ENCODE measurements at regions not wholly inside any gene's neighbourhood (a gene's known extent, or its start where the extent isn't known, plus 50 kb on each side); places are given as distances from the start of the nearest gene placed in this dataset.
"Not testable (repeated sequence)": the region's sequence is repeated elsewhere in the genome, so short reads cannot be mapped to it uniquely, and the experiment has no call there.

GRCh38 chr19:29048873-29049272, 164.1 kb downstream of the UQCRFS1 start:
- H3K4me1 Mint-ChIP-seq (ENCODE audit: low read depth): no peaks in the 10 kb centered on the region
- peaks cover 4% of the 10 kb centered on the region for H3K27me3 Mint-ChIP-seq
- H3K9me3 Mint-ChIP-seq (ENCODE audit: low read depth): no peaks in the 10 kb centered on the region
- no peaks in the 10 kb centered on the region for H3K36me3 Mint-ChIP-seq
- H3K4me3 Mint-ChIP-seq: no peak overlapping the region
- H3K27ac Mint-ChIP-seq: no peak overlapping the region

DNA sequence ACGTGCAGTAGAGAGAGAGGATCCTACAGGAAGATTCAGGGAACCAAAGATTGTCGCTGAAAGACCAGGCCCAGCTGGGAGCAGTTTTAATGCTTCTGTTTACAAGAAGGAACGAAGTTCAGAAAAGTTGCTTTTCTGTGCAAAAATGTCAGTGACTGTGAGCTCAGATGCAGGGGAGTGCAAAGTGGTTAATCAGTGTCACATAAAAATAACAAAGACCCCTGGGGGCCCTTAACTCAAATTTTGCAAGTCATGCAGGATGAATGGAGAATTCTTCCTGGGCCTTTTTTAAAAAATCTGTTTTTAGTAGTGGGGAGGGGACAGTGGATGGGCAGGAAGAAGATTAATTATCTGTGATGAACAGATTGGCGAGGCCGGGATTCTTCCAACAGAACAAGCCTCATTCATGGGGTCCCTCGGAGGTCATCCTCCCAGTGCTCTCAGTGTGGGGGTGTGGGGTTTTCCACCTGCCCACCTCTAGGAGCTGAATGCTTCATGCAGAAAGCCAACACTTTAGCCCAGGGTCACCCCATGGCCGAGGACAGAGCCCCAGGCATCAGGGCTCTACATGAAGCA, 167.2 kb downstream of the UQCRFS1 start:
- Mint-ChIP-seq H3K4me1 (ENCODE audit: low read depth) (no peaks in the 10 kb centered on the region), H3K27me3 (peaks cover 8% of the 10 kb centered on the region)

DNA sequence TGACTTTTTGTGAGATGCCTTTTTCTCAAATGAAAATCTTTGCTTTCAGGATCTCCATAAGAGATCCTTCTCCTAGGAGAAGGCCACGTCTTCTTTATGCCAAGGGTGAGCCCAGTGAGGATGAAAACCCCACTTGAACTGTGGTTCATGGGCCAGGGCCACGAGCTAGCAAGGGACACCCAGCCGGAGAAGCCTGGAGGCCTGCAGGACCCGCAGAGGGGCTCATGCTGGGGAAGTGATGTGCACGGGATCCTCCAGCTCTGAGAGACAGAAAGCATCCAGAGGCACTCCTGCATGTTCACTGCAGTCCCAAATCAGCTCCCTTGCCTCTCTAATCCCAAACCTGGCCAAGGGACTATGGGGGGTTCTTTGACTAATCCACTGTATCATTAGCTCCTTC, 168.9 kb downstream of the UQCRFS1 start:
- Mint-ChIP-seq H3K4me1 (ENCODE audit: low read depth) (no peaks in the 10 kb centered on the region), H3K27me3 (peaks cover 8% of the 10 kb centered on the region), H3K27ac (no peak overlapping the region), H3K9me3 (ENCODE audit: low read depth) (no peaks in the 10 kb centered on the region), H3K36me3 (no peaks in the 10 kb centered on the region), H3K4me3 (no peak overlapping the region)

More for the DNA sequence above, 167.2 kb downstream of the UQCRFS1 start:
- H3K27ac Mint-ChIP-seq: no peak overlapping the region
- no peak overlapping the region for H3K4me3 Mint-ChIP-seq
- no peaks in the 10 kb centered on the region for H3K9me3 Mint-ChIP-seq (ENCODE audit: low read depth)
- no peaks in the 10 kb centered on the region for H3K36me3 Mint-ChIP-seq

DNA sequence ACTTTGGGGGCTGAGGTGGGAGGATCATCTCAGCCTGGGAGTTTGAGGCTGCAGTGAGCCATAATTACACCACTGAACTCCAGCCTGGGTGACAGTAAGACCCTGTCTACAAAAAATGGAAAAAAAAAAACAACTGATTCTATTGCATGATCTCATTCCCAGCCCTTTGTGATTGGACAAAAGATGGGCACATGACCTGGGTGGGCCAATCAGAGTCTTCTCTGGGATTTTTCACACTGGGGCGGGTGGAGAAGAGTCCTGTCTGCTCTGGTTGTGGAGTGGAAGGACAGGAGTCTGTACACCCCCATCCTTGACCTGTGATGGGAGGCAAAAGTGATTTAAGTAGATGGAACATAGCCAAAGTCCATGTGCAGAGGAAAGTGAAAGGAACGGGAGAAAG, 170.5 kb downstream of the UQCRFS1 start:
- Mint-ChIP-seq H3K4me1 (ENCODE audit: low read depth) (no peaks in the 10 kb centered on the region), H3K27ac (no peak overlapping the region), H3K36me3 (no peaks in the 10 kb centered on the region), H3K9me3 (ENCODE audit: low read depth) (no peaks in the 10 kb centered on the region), H3K27me3 (peaks cover 8% of the 10 kb centered on the region), H3K4me3 (no peak overlapping the region)

GRCh38 chr19:29040951-29041350, 172.0 kb downstream of the UQCRFS1 start:
- Mint-ChIP-seq H3K4me3 (no peak overlapping the region), H3K27me3 (peaks cover 7% of the 10 kb centered on the region), H3K4me1 (ENCODE audit: low read depth) (no peaks in the 10 kb centered on the region), H3K9me3 (ENCODE audit: low read depth) (no peaks in the 10 kb centered on the region), H3K27ac (no peak overlapping the region), H3K36me3 (no peaks in the 10 kb centered on the region)

GRCh38 chr19:29040292-29040691, 172.7 kb downstream of the UQCRFS1 start:
- H3K27ac Mint-ChIP-seq: no peak overlapping the region
- H3K27me3 Mint-ChIP-seq: peaks cover 7% of the 10 kb centered on the region
- H3K4me3 Mint-ChIP-seq: no peak overlapping the region
- no peaks in the 10 kb centered on the region for H3K4me1 Mint-ChIP-seq (ENCODE audit: low read depth)
- H3K9me3 Mint-ChIP-seq (ENCODE audit: low read depth): no peaks in the 10 kb centered on the region
- no peaks in the 10 kb centered on the region for H3K36me3 Mint-ChIP-seq

DNA sequence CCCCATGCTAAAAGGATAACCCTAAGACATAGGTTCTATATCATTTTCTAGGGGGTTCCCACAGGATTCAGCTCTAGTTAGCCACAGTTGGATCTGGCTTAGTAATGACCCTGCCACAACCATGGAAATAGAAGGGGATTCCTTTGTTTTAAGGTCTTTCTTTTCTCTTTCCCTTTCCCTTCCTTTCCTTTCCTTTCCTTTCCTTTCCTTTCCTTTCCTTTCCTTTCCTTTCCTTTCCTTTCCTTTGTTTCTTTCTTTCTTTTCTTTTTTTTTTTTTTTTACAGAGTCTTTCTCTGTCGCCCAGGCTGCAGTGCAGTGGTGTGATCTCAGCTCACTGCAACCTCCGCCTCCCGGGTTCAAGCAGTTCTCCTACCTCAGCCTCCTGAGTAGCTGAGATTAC, 173.9 kb downstream of the UQCRFS1 start:
- not testable (repeated sequence) for H3K27ac Mint-ChIP-seq; H3K9me3 Mint-ChIP-seq (ENCODE audit: low read depth); H3K4me1 Mint-ChIP-seq (ENCODE audit: low read depth); H3K4me3 Mint-ChIP-seq; H3K36me3 Mint-ChIP-seq; H3K27me3 Mint-ChIP-seq

GRCh38 chr19:29031216-29031615, 181.7 kb downstream of the UQCRFS1 start:
- H3K4me1 Mint-ChIP-seq (ENCODE audit: low read depth): no peaks in the 10 kb centered on the region
- no peaks in the 10 kb centered on the region for H3K9me3 Mint-ChIP-seq (ENCODE audit: low read depth)
- H3K36me3 Mint-ChIP-seq: no peaks in the 10 kb centered on the region
- no peak overlapping the region for H3K27ac Mint-ChIP-seq
- peaks cover 2% of the 10 kb centered on the region for H3K27me3 Mint-ChIP-seq
- H3K4me3 Mint-ChIP-seq: no peak overlapping the region

GRCh38 chr19:29029268-29029958, 183.5 kb downstream of the UQCRFS1 start:
- Mint-ChIP-seq H3K4me3 (no peak overlapping the region), H3K27me3 (peaks cover 2% of the 10 kb centered on the region), H3K4me1 (ENCODE audit: low read depth) (no peaks in the 10 kb centered on the region), H3K9me3 (ENCODE audit: low read depth) (no peaks in the 10 kb centered on the region), H3K36me3 (no peaks in the 10 kb centered on the region), H3K27ac (no peak overlapping the region)

- no peak overlapping the region for H3K4me3 Mint-ChIP-seq
- no peaks in the 10 kb centered on the region for H3K4me1 Mint-ChIP-seq (ENCODE audit: low read depth)
- peaks cover 2% of the 10 kb centered on the region for H3K27me3 Mint-ChIP-seq
These were observed 190.4 kb downstream of the UQCRFS1 start for GRCh38 chr19:29022599-29022998.

GRCh38 chr19:29022165-29022564, 190.8 kb downstream of the UQCRFS1 start:
- peaks cover 2% of the 10 kb centered on the region for H3K27me3 Mint-ChIP-seq
- no peaks in the 10 kb centered on the region for H3K9me3 Mint-ChIP-seq (ENCODE audit: low read depth)
- no peak overlapping the region for H3K27ac Mint-ChIP-seq
- H3K4me1 Mint-ChIP-seq (ENCODE audit: low read depth): no peaks in the 10 kb centered on the region
- no peak overlapping the region for H3K4me3 Mint-ChIP-seq
- no peaks in the 10 kb centered on the region for H3K36me3 Mint-ChIP-seq

More at GRCh38 chr19:29022599-29022998, 190.4 kb downstream of the UQCRFS1 start:
- Mint-ChIP-seq H3K9me3 (ENCODE audit: low read depth) (no peaks in the 10 kb centered on the region), H3K27ac (no peak overlapping the region), H3K36me3 (no peaks in the 10 kb centered on the region)

- Mint-ChIP-seq H3K9me3 (ENCODE audit: low read depth) (no peaks in the 10 kb centered on the region), H3K27me3 (no peaks in the 10 kb centered on the region), H3K4me1 (ENCODE audit: low read depth) (no peaks in the 10 kb centered on the region), H3K4me3 (no peak overlapping the region), H3K36me3 (no peaks in the 10 kb centered on the region), H3K27ac (no peak overlapping the region)
These were observed 191.6 kb downstream of the UQCRFS1 start for GRCh38 chr19:29021232-29021916.

- Mint-ChIP-seq H3K4me1 (ENCODE audit: low read depth) (no peaks in the 10 kb centered on the region), H3K9me3 (ENCODE audit: low read depth) (no peaks in the 10 kb centered on the region), H3K27ac (no peak overlapping the region), H3K36me3 (no peaks in the 10 kb centered on the region), H3K27me3 (no peaks in the 10 kb centered on the region), H3K4me3 (no peak overlapping the region)
These were observed 193.5 kb downstream of the UQCRFS1 start for GRCh38 chr19:29019403-29019802.

- Mint-ChIP-seq H3K9me3 (ENCODE audit: low read depth) (no peaks in the 10 kb centered on the region), H3K27ac (no peak overlapping the region), H3K4me3 (no peak overlapping the region), H3K36me3 (no peaks in the 10 kb centered on the region), H3K4me1 (ENCODE audit: low read depth) (no peaks in the 10 kb centered on the region), H3K27me3 (no peaks in the 10 kb centered on the region)
These were observed 194.4 kb downstream of the UQCRFS1 start for GRCh38 chr19:29018542-29018941.

DNA sequence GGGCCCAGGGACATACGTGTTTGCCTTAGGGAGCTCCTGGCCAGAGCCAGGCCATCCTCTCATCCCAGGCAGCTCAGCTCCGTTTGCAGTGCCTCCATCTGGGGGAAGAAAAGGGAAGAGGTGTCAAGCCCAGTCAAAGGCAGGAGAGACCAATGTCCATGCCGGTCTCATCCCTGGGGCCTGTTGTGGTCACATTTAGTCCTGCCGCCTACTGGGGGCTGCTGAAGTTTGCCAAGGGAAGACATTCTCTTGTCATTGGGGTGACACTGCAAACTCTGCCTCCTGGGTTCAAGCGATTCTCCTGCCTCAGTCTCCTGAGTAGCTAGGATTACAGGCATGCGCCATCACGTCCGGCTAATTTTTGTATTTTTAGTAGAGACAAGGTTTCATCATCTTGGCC, 195.2 kb downstream of the UQCRFS1 start:
- no peak overlapping the region for H3K4me3 Mint-ChIP-seq
- H3K27me3 Mint-ChIP-seq: no peaks in the 10 kb centered on the region
- H3K9me3 Mint-ChIP-seq (ENCODE audit: low read depth): no peaks in the 10 kb centered on the region
- H3K4me1 Mint-ChIP-seq (ENCODE audit: low read depth): no peaks in the 10 kb centered on the region
- H3K27ac Mint-ChIP-seq: no peak overlapping the region
- H3K36me3 Mint-ChIP-seq: no peaks in the 10 kb centered on the region

Data from activated naive CD8-positive, alpha-beta T cell (primary cell).